Islet of Langerhans (tissue), 1 donor: ENCODE measurements at regions not wholly inside any gene's neighbourhood (a gene's known extent, or its start where the extent isn't known, plus 50 kb on each side); places are given as distances from the start of the nearest gene placed in this dataset.
"Not testable (repeated sequence)": the region's sequence is repeated elsewhere in the genome, so short reads cannot be mapped to it uniquely, and the experiment has no call there.

Experiments used
- FAIRE-seq: peaks from one replicate; lab custom pipeline; 2011; peaks lifted over from hg19 to GRCh38; lab: Jason Lieb, UNC

DNA sequence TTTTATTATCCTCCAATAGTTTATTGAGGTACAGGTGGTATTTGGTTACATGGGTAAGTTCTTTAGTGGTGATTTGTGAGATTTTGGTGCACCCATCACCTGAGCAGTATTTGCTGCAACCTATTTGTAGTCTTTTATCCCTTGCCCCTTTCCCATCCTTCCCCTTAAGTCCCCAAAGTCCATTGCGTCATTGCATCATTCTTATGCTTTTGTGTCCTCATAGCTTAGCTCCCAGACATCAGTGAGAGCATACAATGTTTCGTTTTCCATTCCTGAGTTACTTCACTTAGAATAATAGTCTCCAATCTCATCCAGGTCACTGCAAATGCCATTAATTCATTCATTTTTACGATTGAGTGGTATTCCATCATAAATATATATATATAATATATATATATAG is 229.9 kb upstream of the TFPI start:
- FAIRE-seq = not testable (repeated sequence)

DNA sequence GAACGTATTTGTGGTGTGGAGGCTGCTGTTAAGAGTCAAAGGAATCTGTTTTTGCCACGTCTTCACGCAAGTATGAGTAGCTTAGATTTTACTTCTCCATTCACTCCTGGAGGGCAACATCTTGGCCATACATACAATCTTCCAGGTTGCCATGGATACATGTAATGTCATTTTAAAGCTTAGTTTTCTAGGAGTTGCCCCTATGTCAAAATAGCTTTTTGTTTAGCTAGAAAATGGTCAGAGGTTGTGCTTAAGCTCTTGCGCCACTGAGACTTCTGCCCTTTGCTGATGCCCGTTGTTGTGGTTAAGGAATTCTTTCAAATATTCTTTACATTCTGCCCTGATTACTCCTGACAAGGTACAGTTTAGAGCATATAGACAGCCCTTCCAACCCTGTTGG is 245.4 kb upstream of the TFPI start:
- no peak for FAIRE-seq

DNA sequence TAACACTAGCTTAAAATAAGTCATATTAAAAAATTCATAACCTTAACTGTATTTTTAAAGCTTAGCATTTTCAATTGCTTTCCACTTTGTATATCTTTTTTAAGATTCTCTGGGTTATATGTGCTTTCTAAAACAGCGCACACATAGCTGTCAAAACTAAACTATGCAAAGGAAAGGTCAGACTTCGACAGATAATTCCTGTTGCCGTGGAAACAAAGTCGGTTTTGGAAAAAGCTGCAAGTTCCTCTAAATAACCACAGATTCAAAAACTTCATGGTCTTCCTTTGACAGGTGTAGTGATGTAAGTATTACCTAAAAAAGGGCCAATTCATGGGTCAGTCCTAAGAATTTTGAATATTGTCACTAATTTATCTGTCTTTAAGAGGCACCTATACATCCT is 249.6 kb upstream of the TFPI start:
- no peak for FAIRE-seq

DNA sequence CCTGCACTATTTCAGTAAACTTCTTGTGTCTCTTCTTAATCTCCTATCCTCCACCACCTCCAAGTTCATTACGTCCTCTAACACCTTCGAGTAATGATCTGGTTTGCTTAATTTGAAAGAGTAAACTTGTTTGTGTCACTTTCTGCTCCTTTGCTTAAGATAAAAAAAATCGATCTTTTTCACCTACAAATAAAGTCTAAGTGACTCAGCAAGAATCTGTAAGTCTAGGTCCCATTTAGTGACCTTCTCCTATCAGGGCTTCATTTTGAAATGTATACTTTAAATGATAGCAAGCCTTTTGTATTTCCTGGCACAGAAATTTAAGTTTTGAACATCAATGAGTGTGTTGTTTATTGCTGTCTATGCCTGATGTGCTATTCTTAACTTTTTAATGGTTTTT is 260.9 kb upstream of the TFPI start:
- FAIRE-seq = no peak

DNA sequence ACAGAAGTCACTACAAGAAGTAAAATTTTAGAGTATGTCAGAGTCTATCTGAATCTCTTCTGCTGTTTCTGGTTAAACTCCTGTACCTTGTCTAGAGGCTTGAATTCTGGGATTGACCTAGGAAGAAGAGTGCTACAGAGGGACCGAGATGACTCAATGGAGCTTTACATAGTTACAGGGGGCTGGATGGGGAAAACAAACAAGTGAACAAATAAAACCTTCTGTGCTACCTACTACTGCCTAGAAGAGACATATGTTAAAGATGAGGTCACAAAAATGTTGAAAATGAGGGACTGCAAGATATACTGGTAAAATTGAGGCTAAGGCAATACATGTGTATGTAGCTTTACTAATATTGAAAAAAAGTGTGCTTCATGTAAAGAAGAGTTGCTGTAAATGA is 265.4 kb upstream of the TFPI start:
- FAIRE-seq = no peak

DNA sequence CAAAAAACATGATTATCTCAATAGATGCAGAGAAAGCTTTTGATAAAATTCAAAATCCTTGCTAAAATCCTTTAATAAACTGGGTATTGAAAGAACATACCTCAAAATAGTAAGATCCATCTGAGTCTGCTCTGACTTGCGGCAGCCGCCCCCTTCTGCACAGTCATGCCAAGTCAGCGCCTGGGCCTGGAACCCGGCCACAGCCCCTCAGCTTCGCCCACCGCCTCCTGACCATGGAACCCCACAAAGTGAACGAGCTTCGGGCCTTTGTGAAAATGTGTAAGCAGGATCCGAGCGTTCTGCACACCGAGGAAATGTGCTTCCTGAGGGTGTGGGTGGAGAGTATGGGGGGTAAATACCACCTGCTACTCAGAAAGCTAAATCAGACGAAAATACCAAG is 270.9 kb upstream of the TFPI start:
- FAIRE-seq = no peak

DNA sequence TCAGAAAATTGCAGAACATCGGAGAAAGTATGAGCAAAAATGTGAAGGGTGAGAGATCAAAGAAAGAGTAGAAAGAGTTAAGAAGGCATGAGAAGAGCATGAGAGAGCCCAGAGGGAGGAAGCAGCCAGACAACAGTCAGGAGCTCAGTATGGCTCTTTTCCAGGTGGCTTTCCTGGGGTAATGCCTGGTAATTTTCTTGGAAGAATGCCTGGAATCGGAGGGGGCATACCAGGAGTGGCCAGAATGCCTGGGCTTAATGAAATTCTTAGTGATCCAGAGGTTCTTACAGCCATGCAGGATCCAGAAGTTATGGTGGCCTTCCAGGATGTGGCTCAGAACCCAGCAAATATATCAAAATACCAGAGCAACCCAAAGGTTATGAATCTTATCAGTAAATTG is 271.8 kb upstream of the TFPI start:
- FAIRE-seq = no peak

DNA sequence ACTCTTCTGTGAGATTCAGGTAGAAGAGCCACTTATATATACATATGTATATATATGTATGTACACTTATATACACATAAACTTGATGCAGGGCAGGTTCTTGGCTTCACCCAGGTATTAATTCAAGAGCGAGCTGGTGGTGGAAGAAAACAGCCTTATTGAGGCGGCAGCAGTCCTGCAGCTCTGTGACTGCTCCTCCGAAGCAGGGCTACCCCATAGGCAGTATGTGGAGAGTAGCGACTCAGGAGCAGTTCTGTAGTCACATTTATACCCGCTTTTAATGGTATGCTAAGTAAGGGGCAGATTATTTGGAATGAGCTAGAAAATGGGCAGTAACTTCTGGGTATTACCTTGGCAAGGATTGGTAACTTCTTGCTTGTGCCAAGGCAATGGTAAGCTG is 280.6 kb upstream of the TFPI start:
- no peak for FAIRE-seq

DNA sequence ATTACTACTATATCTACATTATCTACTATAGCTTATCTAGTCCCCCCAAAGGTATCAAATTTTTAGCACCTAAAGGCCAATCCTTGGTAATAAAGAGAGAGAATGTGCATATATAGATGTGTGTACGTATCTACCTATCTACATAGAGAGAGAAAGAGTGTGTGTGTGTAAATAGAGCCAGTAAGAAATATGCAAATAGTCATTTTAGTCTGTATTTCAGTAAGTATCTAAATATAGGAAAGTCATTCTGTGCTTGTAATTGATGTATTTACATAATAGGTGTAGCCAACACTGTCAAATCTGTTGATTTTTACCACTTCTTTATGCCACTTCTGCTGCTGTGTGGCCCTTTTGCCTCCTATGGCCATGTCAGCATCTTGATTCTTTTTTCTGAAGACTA is 284.5 kb upstream of the TFPI start:
- FAIRE-seq = no peak

DNA sequence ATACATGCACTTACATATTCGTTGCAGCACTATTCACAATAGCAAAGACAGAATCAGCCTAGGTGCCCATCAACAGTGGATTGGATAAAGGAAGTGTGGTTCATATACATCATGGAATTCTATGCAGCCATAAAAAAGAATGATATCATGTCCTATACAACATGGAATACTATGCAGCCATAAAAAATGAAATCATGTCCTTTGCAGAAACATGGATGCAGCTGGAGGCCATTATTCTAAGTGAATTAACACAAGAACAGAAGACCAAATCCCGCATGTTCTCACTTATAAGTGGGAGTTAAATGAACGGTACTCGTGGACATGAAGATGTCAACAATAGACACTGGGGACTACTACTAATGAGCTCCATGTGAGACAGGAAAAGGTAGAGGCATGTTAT is 288.1 kb upstream of the TFPI start:
- FAIRE-seq = no peak

DNA sequence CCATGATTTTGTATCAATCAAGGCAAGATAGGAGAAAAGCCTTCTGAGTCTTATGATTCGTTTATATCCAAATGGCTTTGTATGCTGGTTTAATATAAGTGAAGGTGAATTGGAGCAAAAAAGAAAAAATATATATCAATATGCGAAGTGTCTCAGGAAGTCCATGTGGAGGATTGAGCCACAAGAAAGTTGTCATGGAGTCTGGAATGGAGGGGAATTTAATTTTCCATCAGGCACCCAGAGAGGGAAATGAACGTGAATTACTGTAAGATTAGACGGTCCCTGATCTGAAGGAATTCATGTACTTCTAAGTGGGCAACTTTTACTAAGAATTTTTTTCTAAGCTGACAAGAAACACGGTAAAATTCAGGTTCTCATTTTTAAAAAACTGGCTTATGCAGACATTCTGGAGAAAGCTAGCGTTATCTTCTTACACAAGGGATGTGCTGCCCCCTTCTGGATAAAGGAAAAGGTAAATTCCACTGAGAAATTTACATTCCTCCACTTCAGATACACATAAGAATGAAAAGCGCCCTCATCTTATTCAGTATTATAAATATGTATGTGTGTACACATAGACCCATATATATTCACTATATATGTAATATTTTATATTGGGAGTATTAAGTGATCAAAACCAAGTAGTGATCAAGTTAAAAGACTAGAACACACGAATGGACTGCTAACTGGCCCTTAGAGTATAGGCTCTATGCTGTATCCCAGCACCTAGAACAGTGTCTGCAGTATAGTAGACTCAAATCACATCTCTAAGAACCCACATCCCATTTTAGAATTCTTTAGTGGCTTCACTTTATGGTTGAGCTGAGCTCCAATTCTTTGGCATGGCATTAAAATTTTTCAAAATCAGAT is 289.0 kb upstream of the TFPI start:
- FAIRE-seq = peak; percentile 89

DNA sequence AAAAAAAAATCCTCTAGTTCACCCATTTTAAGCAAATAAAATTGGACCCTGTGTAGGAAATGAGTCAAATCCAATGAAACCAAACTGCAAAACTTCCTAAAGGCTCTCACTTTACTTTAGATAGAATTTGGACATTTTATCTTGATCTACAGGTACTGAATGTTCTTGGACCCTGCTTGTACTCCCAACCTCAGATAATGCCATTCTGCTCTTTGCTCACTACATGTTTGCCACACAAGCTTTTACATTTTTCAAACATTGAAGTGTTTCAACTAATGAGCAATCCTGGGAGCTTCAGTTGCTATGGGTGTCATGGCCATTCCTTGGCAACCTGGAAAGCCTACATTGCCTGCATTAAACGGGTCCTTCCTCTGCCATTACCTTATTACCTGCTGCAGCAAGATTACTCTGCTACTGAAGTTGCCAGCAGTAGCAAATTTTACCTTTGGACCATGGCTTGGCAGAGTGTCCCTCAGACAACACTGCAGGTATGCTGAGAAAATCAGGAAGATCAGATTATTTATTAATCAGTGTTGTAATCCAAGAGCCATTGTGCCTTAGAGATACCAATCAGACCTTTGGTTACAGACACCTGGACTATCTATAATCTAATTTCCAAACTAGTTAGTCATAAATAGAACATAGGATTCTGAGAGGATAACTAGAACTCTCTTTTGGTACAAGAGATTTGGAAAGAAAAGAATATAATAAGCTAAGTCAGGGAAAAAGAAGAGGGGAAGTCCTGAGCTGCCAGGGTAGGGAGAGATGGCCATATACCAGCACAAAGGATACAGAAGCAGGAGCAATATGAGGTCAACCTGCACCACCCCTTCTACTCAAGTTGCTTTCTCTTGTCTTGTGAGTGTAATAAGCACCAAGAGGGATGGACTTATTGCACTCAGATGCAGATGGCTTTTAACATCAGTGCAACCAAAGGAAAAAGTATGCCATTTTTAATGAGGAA is 293.3 kb upstream of the TFPI start:
- FAIRE-seq = no peak

DNA sequence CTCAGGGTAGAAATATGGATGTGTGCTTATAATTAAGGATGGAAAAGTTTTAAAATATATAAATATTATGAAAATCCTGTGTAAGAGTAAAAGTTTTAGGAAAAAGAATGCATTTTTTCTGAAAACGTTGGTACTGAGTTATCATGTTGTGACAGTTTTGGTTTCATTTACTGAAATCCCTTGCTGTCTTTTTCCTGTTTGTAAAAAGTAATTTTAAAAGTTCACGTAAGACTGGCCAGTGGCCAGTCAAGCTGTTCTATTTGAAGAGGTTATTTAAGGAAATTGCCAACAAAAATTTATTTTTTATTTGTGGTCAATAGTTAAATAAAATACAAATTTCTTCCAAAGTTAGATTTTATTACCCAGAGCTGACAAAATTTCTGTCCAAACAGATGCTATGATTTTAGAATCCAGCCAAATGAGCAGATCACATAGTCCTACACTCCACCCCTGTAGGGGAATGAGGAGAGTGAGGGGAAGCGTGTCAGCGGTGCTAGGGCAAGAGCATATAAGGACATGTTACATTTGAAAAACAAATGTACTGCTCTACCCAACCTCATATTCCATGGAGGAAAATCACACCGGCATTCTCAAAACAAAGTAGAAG is 297.8 kb upstream of the TFPI start:
- FAIRE-seq = no peak

DNA sequence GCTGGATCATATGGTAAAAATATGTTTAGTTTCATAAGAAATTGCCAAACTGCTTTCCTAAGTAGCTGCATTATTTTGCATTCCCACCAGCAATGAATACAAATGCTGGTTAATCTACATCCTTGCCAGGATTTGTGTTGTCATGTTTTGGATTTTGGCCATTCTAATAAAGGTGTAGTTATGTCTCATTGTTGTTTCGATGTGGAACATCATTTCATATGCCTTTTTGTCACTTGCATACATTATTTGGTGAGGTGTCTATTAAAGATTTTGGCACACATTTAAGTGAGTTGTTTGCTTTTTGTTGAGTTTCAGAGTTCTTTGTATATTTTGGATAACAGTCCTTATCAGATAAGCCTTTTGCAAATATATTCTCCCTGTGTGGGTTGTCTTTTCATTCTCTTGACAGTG is 299.2 kb upstream of the TFPI start:
- FAIRE-seq = no peak

DNA sequence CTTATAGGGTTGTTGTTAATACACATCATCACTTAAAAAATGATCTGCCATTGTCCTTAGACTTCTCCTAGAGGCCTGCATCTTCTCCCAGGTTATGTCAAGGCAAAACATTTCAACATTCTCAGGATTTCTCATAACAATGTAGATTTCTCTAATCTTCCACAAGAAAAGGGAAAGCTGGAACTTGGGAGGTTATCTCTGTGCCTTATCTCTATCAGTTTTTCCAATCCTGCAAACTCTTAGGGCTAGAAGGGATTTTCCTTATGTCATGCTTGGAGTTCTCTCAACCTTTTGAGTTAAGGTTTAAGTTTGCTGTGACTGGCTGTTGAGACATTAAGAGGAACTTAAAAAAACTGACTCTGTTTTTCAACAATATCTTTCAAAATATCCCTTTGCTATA is 300.6 kb upstream of the TFPI start:
- no peak for FAIRE-seq

DNA sequence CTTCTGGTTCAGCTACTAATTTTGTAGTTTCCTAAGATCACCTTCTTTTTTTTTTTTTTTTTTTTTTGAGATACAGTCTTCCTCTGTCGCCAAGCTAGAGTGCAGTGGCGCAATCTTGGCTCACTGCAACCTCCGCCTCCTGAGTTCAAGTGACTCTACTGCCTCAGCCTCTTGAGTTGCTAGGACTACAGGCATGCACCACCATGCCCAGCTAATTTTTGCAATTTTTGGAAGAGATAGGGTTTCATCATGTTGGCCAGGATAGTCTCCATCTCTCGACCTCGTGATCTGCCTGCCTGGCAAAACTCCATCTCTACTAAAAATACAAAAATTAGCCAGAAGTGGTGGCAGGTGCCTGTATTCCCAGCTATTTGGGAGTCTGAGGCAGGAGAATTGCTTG is 301.5 kb upstream of the TFPI start:
- no peak for FAIRE-seq

DNA sequence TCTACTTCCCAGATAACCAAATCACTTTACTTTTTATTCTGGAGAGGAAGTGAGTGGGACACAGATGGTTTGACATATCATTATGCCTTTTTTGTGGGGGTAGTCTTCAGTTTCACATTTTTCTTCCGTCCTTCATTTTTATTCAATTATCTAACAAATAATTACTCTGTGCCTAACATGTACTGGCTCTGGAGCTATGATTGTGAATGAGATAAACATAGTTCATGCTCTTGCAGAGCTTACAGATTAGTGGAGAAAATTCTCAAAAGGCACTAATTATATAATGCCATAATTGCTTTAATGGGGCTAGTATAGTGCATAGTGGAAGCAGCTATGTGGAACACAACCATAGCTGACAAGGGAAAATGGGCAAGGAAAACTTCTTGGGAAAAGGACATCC is 303.6 kb upstream of the TFPI start:
- no peak for FAIRE-seq

DNA sequence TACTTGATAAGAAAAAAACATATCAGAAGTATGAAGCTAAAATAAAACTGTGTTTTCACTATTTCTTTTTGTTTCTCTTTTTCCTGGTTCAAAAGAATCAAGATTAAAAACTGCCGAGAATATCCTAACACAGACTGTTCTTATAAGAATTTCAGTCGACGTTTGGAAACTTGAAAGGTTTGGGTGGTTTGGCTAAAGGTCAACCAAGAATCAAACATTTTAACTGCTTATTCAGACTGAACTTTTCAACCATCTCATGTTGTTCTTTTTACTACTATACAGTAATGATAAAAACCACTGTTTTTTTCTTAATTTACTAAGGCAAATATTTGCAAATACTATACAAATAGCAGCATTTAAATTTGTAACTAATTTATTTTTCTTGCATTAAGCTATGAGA is 308.5 kb upstream of the TFPI start:
- FAIRE-seq = no peak

DNA sequence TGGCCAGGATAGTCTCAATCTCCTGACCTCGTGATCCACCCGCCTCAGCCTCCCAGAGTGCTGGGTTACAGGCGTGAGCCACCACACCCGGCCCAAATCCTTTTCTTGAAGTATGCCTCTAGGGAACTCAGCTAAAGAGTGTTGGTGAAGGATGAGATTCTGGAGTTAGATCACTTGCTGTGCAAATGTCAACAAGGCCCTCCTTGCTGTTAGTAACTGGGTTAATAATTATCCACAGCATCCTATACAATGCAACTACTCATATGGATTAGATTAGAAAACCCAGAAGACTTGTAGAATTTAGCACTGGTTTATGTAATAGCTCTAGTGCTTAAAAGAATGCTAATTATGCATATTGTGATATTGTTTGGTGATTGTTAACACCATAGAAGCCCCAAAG is 310.8 kb upstream of the TFPI start:
- FAIRE-seq = no peak

DNA sequence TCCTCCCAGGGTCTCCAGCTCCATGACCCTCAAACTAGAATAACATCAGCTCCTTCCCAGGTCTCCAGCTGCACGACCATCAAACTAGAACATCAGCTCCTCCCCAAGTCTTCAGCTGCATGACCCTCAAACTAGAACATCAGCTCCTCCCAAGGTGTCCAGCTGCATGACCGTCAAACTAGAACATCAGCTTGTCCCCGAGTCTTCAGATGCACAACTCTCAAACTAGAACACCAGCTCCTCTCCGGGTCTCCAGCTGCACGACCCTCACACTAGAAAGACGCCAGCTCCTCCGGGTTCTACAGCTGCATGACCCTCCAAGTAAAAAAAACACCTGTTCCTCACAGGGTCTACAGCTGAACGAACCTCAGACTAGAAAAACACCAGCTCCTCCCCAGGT is 312.9 kb upstream of the TFPI start:
- FAIRE-seq = no peak

DNA sequence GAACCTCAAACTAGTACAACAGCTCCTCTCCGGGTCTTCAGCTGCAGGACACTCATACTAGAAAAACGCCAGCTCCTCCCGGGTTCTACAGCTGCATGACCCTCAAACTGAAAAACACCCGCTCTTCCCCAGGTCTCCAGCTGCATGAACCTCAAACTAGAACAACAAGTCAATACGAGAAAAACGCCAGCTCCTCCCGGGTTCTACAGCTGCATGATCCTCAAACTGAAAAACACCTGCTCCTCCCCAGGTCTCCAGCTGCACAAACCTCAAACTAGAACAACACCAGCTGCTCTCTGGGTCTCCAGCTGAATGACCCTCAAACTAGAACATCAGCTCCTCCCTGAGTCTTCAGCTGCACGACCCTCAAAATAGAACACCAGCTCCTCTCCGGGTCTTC is 315.0 kb upstream of the TFPI start:
- FAIRE-seq = no peak

DNA sequence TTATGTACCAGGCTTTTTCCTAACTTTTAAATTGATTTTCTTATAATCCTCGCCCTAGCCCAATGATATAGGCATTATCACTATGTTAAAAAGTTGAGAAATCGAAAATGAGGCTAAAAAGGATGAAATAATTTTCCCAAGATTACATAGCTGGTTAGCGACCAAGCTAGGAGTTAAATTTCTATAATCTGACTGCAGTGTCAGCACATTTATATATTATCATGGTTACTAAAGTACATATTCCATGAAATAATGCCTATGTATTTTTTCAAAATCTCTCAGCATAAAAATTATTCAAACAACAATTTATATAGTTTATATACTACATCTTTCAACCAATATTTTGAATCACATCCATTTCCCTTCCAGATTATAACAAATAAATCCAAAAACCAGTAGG is 317.3 kb upstream of the TFPI start:
- FAIRE-seq = no peak

DNA sequence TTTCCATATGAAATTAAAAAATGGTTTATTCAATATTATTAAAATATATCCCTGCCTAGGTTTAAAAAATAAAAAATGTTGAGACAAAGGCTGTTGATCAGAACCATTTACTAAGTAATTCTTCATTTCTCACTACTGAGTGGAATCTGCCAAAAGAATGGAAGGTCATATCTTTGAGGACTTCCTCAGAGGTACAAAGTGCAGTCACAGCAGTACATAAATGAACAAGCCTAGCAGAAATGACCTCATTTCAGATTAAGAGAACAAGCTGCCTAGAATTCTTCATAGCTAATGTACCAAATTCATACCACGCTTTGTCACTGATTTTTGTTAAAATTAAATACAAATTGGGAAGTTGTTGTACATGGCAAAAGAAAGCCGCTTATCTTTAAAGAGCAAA is 318.9 kb upstream of the TFPI start:
- FAIRE-seq = no peak
